HepG2 (cell line): ENCODE measurements at regions not wholly inside any gene's neighbourhood (a gene's known extent, or its start where the extent isn't known, plus 50 kb on each side); places are given as distances from the start of the nearest gene placed in this dataset.

Source experiments
- ATAC-seq: fragments of 200-7000 bp; cut with Tn5 transposase; 3 replicates; pipeline ENCODE4 v1.9.1; 2020; ENCODE audit warnings: mild to moderate bottlenecking, moderate library complexity
- BruUV-seq: library from RNA; stranded (reverse); fragments of 400-500 nt; replicated peaks from 2 replicates; lab custom pipeline; 2021; lab: Mats Ljungman, UMichigan
- CTCF ChIA-PET: fragments of 300-600 bp; formaldehyde crosslinking; extraction: SDS; loops from one replicate; lab custom pipeline; 2021; ENCODE audit warnings: low total read pairs, inconsistent platforms, low intra/inter-chr PET ratio; lab: Yijun Ruan, JAX
- POLR2A ChIA-PET: fragments of 350-600 bp; sonication (Branson Sonifier 250); formaldehyde crosslinking; loops from one replicate; lab custom pipeline; 2020; ENCODE audit warnings: antibody characterized with exemption, inconsistent platforms; lab: Yijun Ruan, JAX
- DNase-seq: peaks from one replicate; pipeline ENCODE4 v3.0.0-alpha.2; 2015; ENCODE audit warnings: low spot score
- FAIRE-seq: peaks from 3 replicates; lab custom pipeline; 2011; peaks lifted over from hg19 to GRCh38; lab: Jason Lieb, UNC
- H2AFZ ChIP-seq: one replicate; pipeline ENCODE4 v1.6.1; 2011; ENCODE audit warnings: low read length, inconsistent platforms
- H3K27ac ChIP-seq: fragments of 300-600 bp; 3 replicates; pipeline ENCODE4 v1.8.0; 2011; ENCODE audit warnings: mixed run types, mild to moderate bottlenecking, mixed read lengths, low read length, inconsistent platforms; ENCODE audit not compliant: insufficient read depth; ENCODE audit errors: extremely low read length
- H3K27me3 ChIP-seq, 2 experiments: fragments of 200-600 bp in 1 of 2; 2 replicates in 1 of 2; 3 replicates in 1 of 2; pipeline versions ENCODE4 v1.6.0 to v1.8.0; 2011; ENCODE audit warnings: low read length in 2 of 2, mild to moderate bottlenecking in 2 of 2, moderate library complexity in 2 of 2, inconsistent platforms in 1 of 2; ENCODE audit not compliant: insufficient read depth in 2 of 2, control insufficient read depth in 1 of 2
- H3K36me3 ChIP-seq, 2 experiments: fragments of 200-600 bp in 1 of 2; replicated peaks in 1 of 2; 2 replicates in 1 of 2; 3 replicates in 1 of 2; pipeline versions ENCODE4 v1.5.1 to v1.8.0; 2011; ENCODE audit warnings: low read length in 2 of 2, inconsistent platforms in 1 of 2; ENCODE audit not compliant: insufficient read depth in 2 of 2, control insufficient read depth in 1 of 2
- H3K4me1 ChIP-seq: 2 replicates; pipeline ENCODE4 v1.5.1; 2012; ENCODE audit warnings: low read length, inconsistent platforms; ENCODE audit not compliant: insufficient read depth
- H3K4me2 ChIP-seq: 2 replicates; pipeline ENCODE4 v1.6.0; 2011; ENCODE audit warnings: low read depth, low read length, inconsistent platforms
- H3K4me3 ChIP-seq, 3 experiments: fragments of 200-600 bp in 1 of 3; sonication (generic), shearing (Covaris generic) in 1 of 3; replicated peaks in 1 of 3; 2 replicates each; pipeline ENCODE4 v1.5.1; 2011 to 2016; ENCODE audit warnings: low read length in 3 of 3, inconsistent platforms in 2 of 3, low read depth in 2 of 3, mild to moderate bottlenecking in 2 of 3, control low read depth in 1 of 3, mixed read lengths in 1 of 3; ENCODE audit not compliant: insufficient read depth in 1 of 3
- H3K79me2 ChIP-seq: one replicate; pipeline ENCODE4 v1.6.1; 2011; ENCODE audit warnings: low read length, inconsistent platforms; ENCODE audit not compliant: insufficient read depth
- H3K9ac ChIP-seq: 2 replicates; pipeline ENCODE4 v1.6.0; 2011; ENCODE audit warnings: mild to moderate bottlenecking, low read depth, low read length, inconsistent platforms; ENCODE audit not compliant: insufficient read depth
- H3K9me3 ChIP-seq: 2 replicates; pipeline ENCODE4 v1.5.1; 2012; ENCODE audit warnings: mild to moderate bottlenecking, low read length
- H4K20me1 ChIP-seq: 2 replicates; pipeline ENCODE4 v1.6.0; 2011; ENCODE audit warnings: inconsistent platforms, mild to moderate bottlenecking, low read length, moderate library complexity; ENCODE audit not compliant: insufficient read depth
- CREB1 ChIP-seq, 2 experiments: fragments of 450-650 bp in 1 of 2; IDR thresholded peaks; 2 replicates each; pipeline ENCODE4 v1.6.1; 2016 to 2017; ENCODE audit warnings: control low read depth in 1 of 2, mild to moderate bottlenecking in 1 of 2, missing compliant biosample characterization in 1 of 2, missing genetic modification characterization in 1 of 2
- MLXIP ChIP-seq: sonication (generic); formaldehyde crosslinking; IDR thresholded peaks from 2 replicates; pipeline ENCODE4 v1.9.0; 2021; ENCODE audit warnings: missing genetic modification reagents, borderline replicate concordance
- RAD51 ChIP-seq: fragments of 450-650 bp; IDR thresholded peaks from 2 replicates; pipeline ENCODE4 v1.6.1; 2016; ENCODE audit warnings: borderline replicate concordance
- THAP9 ChIP-seq: sonication (generic); formaldehyde crosslinking; IDR thresholded peaks from 2 replicates; pipeline ENCODE4; 2020; ENCODE audit warnings: missing genetic modification reagents, mild to moderate bottlenecking, borderline replicate concordance
- ZFAT ChIP-seq: sonication (generic); formaldehyde crosslinking; conservative IDR thresholded peaks from 2 replicates; pipeline ENCODE4 v1.8.1; 2023; ENCODE audit warnings: missing genetic modification reagents, inconsistent platforms
- ZNF543 ChIP-seq: sonication (generic); formaldehyde crosslinking; IDR thresholded peaks from 2 replicates; pipeline ENCODE4 v1.4.0; 2020; ENCODE audit warnings: mild to moderate bottlenecking, missing genetic modification reagents
- ZNF703 ChIP-seq: sonication (generic); formaldehyde crosslinking; IDR thresholded peaks from 2 replicates; pipeline ENCODE4 v1.5.1; 2020; ENCODE audit warnings: missing genetic modification reagents, mild to moderate bottlenecking, moderate library complexity, borderline replicate concordance
- WGBS: methylation state at CpG from one replicate; pipeline ENCODE4 v1.1.6; 2017; ENCODE audit warnings: low lambda C conversion rate; 5-methylcytosine and 5-hydroxymethylcytosine counted together
- in situ Hi-C: cut with HindIII; loops from 2 replicates; pipeline ENCODE4 v1.10.0; 2017; ENCODE audit warnings: low pct_unique_long_range_greater_than_20kb; ENCODE audit not compliant: extremely low pct_ligation_motif_present
- intact Hi-C: fragments of 100-400 bp; cut with micrococcal nuclease; formaldehyde crosslinking; loops from one replicate; pipeline ENCODE4 v1.10.0; 2022; ENCODE audit not compliant: unreplicated experiment

- H3K36me3 ChIP-seq, result no peaks in the 10 kb centered on the region
- no peak overlapping the region for H3K4me2 ChIP-seq
- ATAC-seq (no peak), FAIRE-seq (no peak), DNase-seq (no peak)
- intact Hi-C loops (no loop called here), in situ Hi-C loops (no loop called here)
- no peaks in the 10 kb centered on the region for H3K27me3 ChIP-seq
- POLR2A ChIA-PET, result no interaction called here
- H2AFZ ChIP-seq, result no peak overlapping the region
- CTCF ChIA-PET, result no interaction called here
- H4K20me1 ChIP-seq, result no peaks in the 10 kb centered on the region
- H3K9me3 ChIP-seq, result no peaks in the 10 kb centered on the region
- H3K9ac ChIP-seq, result no peak overlapping the region
- TF ChIP-seq ZNF703 (no peak), THAP9 (no peak), ZNF543 (CRISPR knock-in tag) (no peak), MLXIP (no peak), ZFAT (CRISPR knock-in tag) (no peak), CREB1 (IDR thresholded peaks at IDR 0.05) (peak; percentile 31; the same call in 1 of the 2 replicates), CREB1 (CRISPR knock-in tag; IDR thresholded peaks at IDR 0.05) (no peak), RAD51 (no peak)
- no TSS peak for BruUV-seq
- no peaks in the 10 kb centered on the region for H3K4me1 ChIP-seq
- H3K27ac ChIP-seq, result no peak overlapping the region
- no peaks in the 10 kb centered on the region for H3K79me2 ChIP-seq
- under 1% methylated on average over 7 of the region's 7 CpGs for WGBS
- H3K4me3 ChIP-seq, result no peak overlapping the region
These were observed 215.4 kb downstream of the RFPL4B start for GRCh38 chr6:112562301-112563231.
